CD4-positive, alpha-beta T cell treated with Interleukin-6 at 100 ng/mL for 8 hours (primary cell): ENCODE measurements at regions not wholly inside any gene's neighbourhood (a gene's known extent, or its start where the extent isn't known, plus 50 kb on each side); places are given as distances from the start of the nearest gene placed in this dataset.

ENCODE experiments used
- DNase-seq: peaks from one replicate; pipeline ENCODE4 v3.0.0-alpha.2; 2020; ENCODE audit warnings: mixed read lengths, low spot score

- DNase-seq = no peak
Measured at GRCh38 chr20:11727708-11728107, 190.0 kb upstream of the BTBD3 start.

- DNase-seq = no peak
Measured at GRCh38 chr20:11728937-11729336, 188.8 kb upstream of the BTBD3 start.

- no peak for DNase-seq
Measured at GRCh38 chr20:11729806-11730205, 187.9 kb upstream of the BTBD3 start.

GRCh38 chr20:11734431-11734830, 183.3 kb upstream of the BTBD3 start:
- no peak for DNase-seq

- DNase-seq = no peak
Measured at GRCh38 chr20:11738852-11739251, 178.8 kb upstream of the BTBD3 start.

GRCh38 chr20:11740975-11741374, 176.7 kb upstream of the BTBD3 start:
- DNase-seq = no peak

- no peak for DNase-seq
Measured at GRCh38 chr20:11745145-11745544, 172.5 kb upstream of the BTBD3 start.

- no peak for DNase-seq
Measured at GRCh38 chr20:11748436-11748835, 169.3 kb upstream of the BTBD3 start.

- DNase-seq = no peak
Measured at GRCh38 chr20:11752336-11752735, 165.4 kb upstream of the BTBD3 start.

GRCh38 chr20:11753155-11753554, 164.5 kb upstream of the BTBD3 start:
- no peak for DNase-seq

- DNase-seq = no peak
Measured at GRCh38 chr20:11754451-11754850, 163.2 kb upstream of the BTBD3 start.

- no peak for DNase-seq
Measured at GRCh38 chr20:11755071-11755841, 162.4 kb upstream of the BTBD3 start.

- no peak for DNase-seq
Measured at GRCh38 chr20:11761497-11761896, 156.2 kb upstream of the BTBD3 start.

GRCh38 chr20:11766961-11767360, 150.7 kb upstream of the BTBD3 start:
- DNase-seq = no peak

GRCh38 chr20:11769825-11770224, 147.9 kb upstream of the BTBD3 start:
- no peak for DNase-seq

GRCh38 chr20:11772226-11772730, 145.4 kb upstream of the BTBD3 start:
- no peak for DNase-seq

GRCh38 chr20:11776687-11777086, 141.0 kb upstream of the BTBD3 start:
- no peak for DNase-seq

- no peak for DNase-seq
Measured at GRCh38 chr20:11777387-11778205, 140.1 kb upstream of the BTBD3 start.

GRCh38 chr20:11778206-11778570, 139.5 kb upstream of the BTBD3 start:
- DNase-seq = no peak

- DNase-seq = no peak
Measured at GRCh38 chr20:11780765-11781369, 136.8 kb upstream of the BTBD3 start.

- DNase-seq = no peak
Measured at GRCh38 chr20:11783102-11783850, 134.4 kb upstream of the BTBD3 start.

- DNase-seq = no peak
Measured at GRCh38 chr20:11785885-11786507, 131.7 kb upstream of the BTBD3 start.
